ENCODE measurements at regions not wholly inside any gene's neighbourhood (a gene's known extent, or its start where the extent isn't known, plus 50 kb on each side); places are given as distances from the start of the nearest gene placed in this dataset.

DNA sequence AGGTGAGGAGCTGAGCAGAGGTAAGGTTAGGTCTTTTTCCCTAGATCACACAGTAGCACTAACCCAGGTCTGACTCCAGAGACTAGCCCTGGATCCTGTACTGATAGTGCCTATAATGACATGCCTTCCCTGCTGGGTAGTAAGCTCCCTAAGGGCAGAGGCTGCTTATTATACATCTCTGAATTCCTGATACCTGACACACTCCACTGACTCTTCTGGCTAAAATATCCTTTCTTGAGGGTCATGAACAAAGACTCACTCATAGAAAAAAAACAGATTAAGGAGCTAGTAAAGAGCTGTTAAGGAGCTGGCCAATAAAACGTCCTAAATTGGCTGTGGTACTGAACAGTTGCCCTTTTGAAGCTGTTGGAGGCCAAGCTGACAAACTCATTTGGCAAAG is 149.0 kb upstream of the ITGA1 start:
- TF ChIP-seq CTCF (IDR thresholded peaks at IDR 0.05) (no peak), POLR2A (IDR thresholded peaks at IDR 0.05) (no peak)
